ENCODE measurements at regions not wholly inside any gene's neighbourhood (a gene's known extent, or its start where the extent isn't known, plus 50 kb on each side); places are given as distances from the start of the nearest gene placed in this dataset.

- no peak for TF ChIP-seq CTCF (conservative IDR thresholded peaks at IDR 0.05)
- TF ChIP-seq ZFX (IDR thresholded peaks at IDR 0.05): no peak
These were observed 396.7 kb downstream of the THBS2 start for GRCh38 chr6:168856914-168857313.
